Activated CD8-positive, alpha-beta memory T cell treated with anti-CD3 and anti-CD28 coated beads for 1 hour (primary cell): ENCODE measurements at regions not wholly inside any gene's neighbourhood (a gene's known extent, or its start where the extent isn't known, plus 50 kb on each side); places are given as distances from the start of the nearest gene placed in this dataset.

ENCODE experiments used
- DNase-seq, 2 donors: peaks; one replicate each; pipeline ENCODE4 v3.0.0-alpha.2; 2020; ENCODE audit warnings: low read depth in 1 of 2; ENCODE audit errors: extremely low read depth in 1 of 2

GRCh38 chr1:82564333-82564732 lies 763.6 kb downstream of the ADGRL2 start:
- no peak for DNase-seq

GRCh38 chr1:82562448-82562847 lies 761.7 kb downstream of the ADGRL2 start:
- DNase-seq = no peak

- no peak for DNase-seq
Measured at GRCh38 chr1:82560566-82560965, 759.8 kb downstream of the ADGRL2 start.

- no peak for DNase-seq
Measured at GRCh38 chr1:82555501-82555900, 754.8 kb downstream of the ADGRL2 start.

GRCh38 chr1:82549841-82550240 lies 749.1 kb downstream of the ADGRL2 start:
- no peak for DNase-seq

GRCh38 chr1:82542766-82543165 lies 742.0 kb downstream of the ADGRL2 start:
- no peak for DNase-seq

- DNase-seq = no peak
Measured at GRCh38 chr1:82542141-82542540, 741.4 kb downstream of the ADGRL2 start.

GRCh38 chr1:82540006-82540405 lies 739.3 kb downstream of the ADGRL2 start:
- no peak for DNase-seq

GRCh38 chr1:82538876-82539275 lies 738.1 kb downstream of the ADGRL2 start:
- DNase-seq = no peak

- DNase-seq = no peak
Measured at GRCh38 chr1:82534996-82535395, 734.3 kb downstream of the ADGRL2 start.

GRCh38 chr1:82525378-82525777 lies 724.6 kb downstream of the ADGRL2 start:
- DNase-seq = no peak

- no peak for DNase-seq
Measured at GRCh38 chr1:82520611-82521010, 719.9 kb downstream of the ADGRL2 start.

GRCh38 chr1:82517586-82517985 lies 716.9 kb downstream of the ADGRL2 start:
- DNase-seq = no peak

GRCh38 chr1:82515650-82516049 lies 714.9 kb downstream of the ADGRL2 start:
- no peak for DNase-seq

GRCh38 chr1:82511441-82511840 lies 710.7 kb downstream of the ADGRL2 start:
- DNase-seq = no peak

GRCh38 chr1:82510431-82510830 lies 709.7 kb downstream of the ADGRL2 start:
- DNase-seq = no peak

GRCh38 chr1:82507011-82507410 lies 706.3 kb downstream of the ADGRL2 start:
- no peak for DNase-seq

- no peak for DNase-seq
Measured at GRCh38 chr1:82503822-82504221, 703.1 kb downstream of the ADGRL2 start.

GRCh38 chr1:82499022-82499421 lies 698.3 kb downstream of the ADGRL2 start:
- no peak for DNase-seq

GRCh38 chr1:82494117-82494516 lies 693.4 kb downstream of the ADGRL2 start:
- no peak for DNase-seq

GRCh38 chr1:82492159-82492558 lies 691.4 kb downstream of the ADGRL2 start:
- no peak for DNase-seq

- no peak for DNase-seq
Measured at GRCh38 chr1:82491301-82492048, 690.7 kb downstream of the ADGRL2 start.

GRCh38 chr1:82487778-82488177 lies 687.0 kb downstream of the ADGRL2 start:
- no peak for DNase-seq
